ENCODE measurements at regions not wholly inside any gene's neighbourhood (a gene's known extent, or its start where the extent isn't known, plus 50 kb on each side); places are given as distances from the start of the nearest gene placed in this dataset.
"Not testable (repeated sequence)": the region's sequence is repeated elsewhere in the genome, so short reads cannot be mapped to it uniquely, and the experiment has no call there.

GRCh38 chr7:68623030-68623429 lies 975.2 kb upstream of the AUTS2 start:
- no peak overlapping the region for H3K27ac ChIP-seq (ENCODE audit: low read depth, low read length, poor library complexity, severe bottlenecking)
- ChIA-PET CTCF (no interaction called here), POLR2A (ENCODE audit: low non-redundant PET) (no interaction called here)
- intact Hi-C loops (cut with micrococcal nuclease; ENCODE audit: unreplicated experiment): no loop called here
- no peaks in the 10 kb centered on the region for H3K9me3 ChIP-seq (ENCODE audit: low read depth, low read length, poor library complexity, severe bottlenecking)
- H3K36me3 ChIP-seq (ENCODE audit: insufficient read depth, low read length, poor library complexity, severe bottlenecking): no peaks in the 10 kb centered on the region
- no peaks in the 10 kb centered on the region for H3K27me3 ChIP-seq (replicated peaks; ENCODE audit: insufficient read depth, low read depth, low read length, poor library complexity)
- no peak for DNase-seq (ENCODE audit: low spot score)
- no TSS peak for BruUV-seq (replicated peaks)
- no peak overlapping the region for H3K4me3 ChIP-seq (ENCODE audit: low read depth, low read length, poor library complexity, severe bottlenecking)
- TF ChIP-seq EZH2 (IDR thresholded peaks at IDR 0.05; ENCODE audit: borderline replicate concordance, low read depth, low read length, poor library complexity, severe bottlenecking): no peak
- TF ChIP-seq CTCF (conservative IDR thresholded peaks at IDR 0.05; ENCODE audit: low read depth, low read length): no peak
- H3K4me1 ChIP-seq (ENCODE audit: insufficient read depth, low read length, poor library complexity, severe bottlenecking): peaks cover 19% of the 10 kb centered on the region

- BruUV-seq (replicated peaks): no TSS peak
- Histone ChIP-seq H3K27me3 (replicated peaks; ENCODE audit: insufficient read depth, low read depth, low read length, poor library complexity) (no peaks in the 10 kb centered on the region), H3K4me3 (ENCODE audit: low read depth, low read length, poor library complexity, severe bottlenecking) (no peak overlapping the region), H3K9me3 (ENCODE audit: low read depth, low read length, poor library complexity, severe bottlenecking) (no peaks in the 10 kb centered on the region), H3K27ac (ENCODE audit: low read depth, low read length, poor library complexity, severe bottlenecking) (no peak overlapping the region), H3K4me1 (ENCODE audit: insufficient read depth, low read length, poor library complexity, severe bottlenecking) (peaks cover 11% of the 10 kb centered on the region), H3K36me3 (ENCODE audit: insufficient read depth, low read length, poor library complexity, severe bottlenecking) (no peaks in the 10 kb centered on the region)
- ChIA-PET POLR2A (ENCODE audit: low non-redundant PET) (no interaction called here), CTCF (interaction anchor here (0.7 kb wide), 1 partner anchor 964 kb away, joined by 4 read pairs; no protein-coding TSS in a partner anchor)
- TF ChIP-seq CTCF (conservative IDR thresholded peaks at IDR 0.05; ENCODE audit: low read depth, low read length): no peak
- no peak for TF ChIP-seq EZH2 (IDR thresholded peaks at IDR 0.05; ENCODE audit: borderline replicate concordance, low read depth, low read length, poor library complexity, severe bottlenecking)
- intact Hi-C loops (cut with micrococcal nuclease; ENCODE audit: unreplicated experiment): no loop called here
- no peak for DNase-seq (ENCODE audit: low spot score)
These were observed 970.9 kb upstream of the AUTS2 start for GRCh38 chr7:68627247-68627864.

- H3K27me3 ChIP-seq (replicated peaks; ENCODE audit: insufficient read depth, low read depth, low read length, poor library complexity); H3K27ac ChIP-seq (ENCODE audit: low read depth, low read length, poor library complexity, severe bottlenecking); H3K36me3 ChIP-seq (ENCODE audit: insufficient read depth, low read length, poor library complexity, severe bottlenecking); H3K4me3 ChIP-seq (ENCODE audit: low read depth, low read length, poor library complexity, severe bottlenecking); BruUV-seq (replicated peaks); intact Hi-C loops (cut with micrococcal nuclease; ENCODE audit: unreplicated experiment); H3K9me3 ChIP-seq (ENCODE audit: low read depth, low read length, poor library complexity, severe bottlenecking); POLR2A ChIA-PET (ENCODE audit: low non-redundant PET); CTCF ChIA-PET; DNase-seq (ENCODE audit: low spot score): not testable (repeated sequence)
- peaks cover 11% of the 10 kb centered on the region for H3K4me1 ChIP-seq (ENCODE audit: insufficient read depth, low read length, poor library complexity, severe bottlenecking)
These were observed 967.4 kb upstream of the AUTS2 start for GRCh38 chr7:68630914-68631313.

GRCh38 chr7:68640103-68640502 lies 958.2 kb upstream of the AUTS2 start:
- no peak for DNase-seq (ENCODE audit: low spot score)
- ChIA-PET POLR2A (ENCODE audit: low non-redundant PET) (no interaction called here), CTCF (no interaction called here)
- H3K4me1 ChIP-seq (ENCODE audit: insufficient read depth, low read length, poor library complexity, severe bottlenecking): no peaks in the 10 kb centered on the region
- no peak overlapping the region for H3K27ac ChIP-seq (ENCODE audit: low read depth, low read length, poor library complexity, severe bottlenecking)
- no peaks in the 10 kb centered on the region for H3K36me3 ChIP-seq (ENCODE audit: insufficient read depth, low read length, poor library complexity, severe bottlenecking)
- no peaks in the 10 kb centered on the region for H3K9me3 ChIP-seq (ENCODE audit: low read depth, low read length, poor library complexity, severe bottlenecking)
- intact Hi-C loops (cut with micrococcal nuclease; ENCODE audit: unreplicated experiment): no loop called here
- H3K4me3 ChIP-seq (ENCODE audit: low read depth, low read length, poor library complexity, severe bottlenecking): no peak overlapping the region
- BruUV-seq (replicated peaks): no TSS peak
- TF ChIP-seq CTCF (conservative IDR thresholded peaks at IDR 0.05; ENCODE audit: low read depth, low read length) (no peak), EZH2 (IDR thresholded peaks at IDR 0.05; ENCODE audit: borderline replicate concordance, low read depth, low read length, poor library complexity, severe bottlenecking) (no peak)
- no peaks in the 10 kb centered on the region for H3K27me3 ChIP-seq (replicated peaks; ENCODE audit: insufficient read depth, low read depth, low read length, poor library complexity)

All from A673 (cell line).